ENCODE measurements at regions not wholly inside any gene's neighbourhood (a gene's known extent, or its start where the extent isn't known, plus 50 kb on each side); places are given as distances from the start of the nearest gene placed in this dataset.

- no peak for DNase-seq
These were observed 131.2 kb upstream of the KLF4 start for GRCh38 chr9:107620801-107621200.

GRCh38 chr9:107620236-107620635 is 130.7 kb upstream of the KLF4 start:
- DNase-seq, result no peak

GRCh38 chr9:107615321-107615720 is 125.8 kb upstream of the KLF4 start:
- no peak for DNase-seq

- no peak for DNase-seq
These were observed 125.2 kb upstream of the KLF4 start for GRCh38 chr9:107614765-107615164.

GRCh38 chr9:107613321-107613720 is 123.8 kb upstream of the KLF4 start:
- no peak for DNase-seq

GRCh38 chr9:107612136-107612535 is 122.6 kb upstream of the KLF4 start:
- no peak for DNase-seq

- DNase-seq, result no peak
These were observed 120.0 kb upstream of the KLF4 start for GRCh38 chr9:107609547-107609946.

- no peak for DNase-seq
These were observed 116.7 kb upstream of the KLF4 start for GRCh38 chr9:107606149-107606790.

GRCh38 chr9:107605041-107605440 is 115.5 kb upstream of the KLF4 start:
- no peak for DNase-seq

GRCh38 chr9:107603281-107603680 is 113.7 kb upstream of the KLF4 start:
- DNase-seq, result no peak

- no peak for DNase-seq
These were observed 110.5 kb upstream of the KLF4 start for GRCh38 chr9:107600060-107600573.

GRCh38 chr9:107597743-107598217 is 108.2 kb upstream of the KLF4 start:
- DNase-seq, result no peak

GRCh38 chr9:107594908-107595530 is 105.5 kb upstream of the KLF4 start:
- no peak for DNase-seq

- DNase-seq, result no peak
These were observed 103.8 kb upstream of the KLF4 start for GRCh38 chr9:107593224-107593870.

GRCh38 chr9:107592424-107592823 is 102.9 kb upstream of the KLF4 start:
- DNase-seq, result no peak

- DNase-seq, result no peak
These were observed 102.2 kb upstream of the KLF4 start for GRCh38 chr9:107591781-107592180.

- no peak for DNase-seq
These were observed 98.8 kb upstream of the KLF4 start for GRCh38 chr9:107588393-107588792.

GRCh38 chr9:107587191-107587963 is 97.8 kb upstream of the KLF4 start:
- DNase-seq, result no peak

GRCh38 chr9:107586493-107586892 is 96.9 kb upstream of the KLF4 start:
- DNase-seq, result no peak

- no peak for DNase-seq
These were observed 95.9 kb upstream of the KLF4 start for GRCh38 chr9:107585465-107585864.

- no peak for DNase-seq
These were observed 95.4 kb upstream of the KLF4 start for GRCh38 chr9:107584944-107585343.

GRCh38 chr9:107584186-107584585 is 94.6 kb upstream of the KLF4 start:
- no peak for DNase-seq

GRCh38 chr9:107577140-107577776 is 87.7 kb upstream of the KLF4 start:
- DNase-seq, result no peak

Data from DMS79 (cell line).